DND-41 (cell line): ENCODE measurements at regions not wholly inside any gene's neighbourhood (a gene's known extent, or its start where the extent isn't known, plus 50 kb on each side); places are given as distances from the start of the nearest gene placed in this dataset.

Experiments
- EZH2 ChIP-seq: IDR thresholded peaks from 3 replicates; pipeline ENCODE4 v1.6.1; 2012; ENCODE audit warnings: borderline replicate concordance, low read depth, mild to moderate bottlenecking, moderate library complexity, low read length, inconsistent platforms; ENCODE audit not compliant: severe bottlenecking
- TF ChIP-seq, protein P1 (sequence below): IDR thresholded peaks from 2 replicates; pipeline ENCODE4 v1.5.1; 2012; ENCODE audit warnings: borderline replicate concordance, low read length, moderate library complexity, mild to moderate bottlenecking; ENCODE audit not compliant: poor library complexity, severe bottlenecking; ENCODE audit errors: extremely low read depth

DNA sequence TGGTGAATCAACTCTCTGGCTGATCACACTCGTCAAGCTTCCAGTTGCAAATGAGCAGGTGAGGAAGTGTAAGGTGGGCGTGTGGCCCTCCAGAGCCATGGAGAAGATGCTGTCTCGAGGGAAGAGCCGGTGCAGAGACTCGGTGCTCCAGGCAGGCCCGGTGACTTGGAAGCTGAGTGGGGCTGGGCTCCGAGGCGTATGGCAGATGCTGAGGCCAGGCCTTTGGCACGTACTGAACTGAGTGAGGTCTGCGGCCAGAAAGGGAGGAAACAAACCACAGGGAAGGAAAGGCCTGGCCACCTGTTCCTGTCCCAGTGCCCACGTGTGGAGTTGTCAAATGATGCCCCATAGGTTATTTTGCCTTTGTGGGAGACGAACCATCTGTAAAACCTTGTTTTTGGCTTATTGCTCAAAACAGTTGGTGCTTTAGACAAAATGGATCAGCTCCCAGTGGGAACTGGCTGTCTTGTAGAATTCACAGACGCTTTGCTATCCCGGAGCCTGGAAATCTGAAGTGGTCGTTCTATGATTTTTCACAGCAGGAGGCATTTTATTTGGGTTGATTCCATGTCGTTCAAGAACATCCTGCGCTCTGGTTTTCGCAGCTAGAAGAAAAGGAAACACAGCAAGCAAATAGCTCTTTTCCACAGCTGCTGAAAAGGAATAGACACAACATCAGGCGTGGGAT, 117.5 kb upstream of the TMEM18 start:
- TF ChIP-seq, protein P1, sequence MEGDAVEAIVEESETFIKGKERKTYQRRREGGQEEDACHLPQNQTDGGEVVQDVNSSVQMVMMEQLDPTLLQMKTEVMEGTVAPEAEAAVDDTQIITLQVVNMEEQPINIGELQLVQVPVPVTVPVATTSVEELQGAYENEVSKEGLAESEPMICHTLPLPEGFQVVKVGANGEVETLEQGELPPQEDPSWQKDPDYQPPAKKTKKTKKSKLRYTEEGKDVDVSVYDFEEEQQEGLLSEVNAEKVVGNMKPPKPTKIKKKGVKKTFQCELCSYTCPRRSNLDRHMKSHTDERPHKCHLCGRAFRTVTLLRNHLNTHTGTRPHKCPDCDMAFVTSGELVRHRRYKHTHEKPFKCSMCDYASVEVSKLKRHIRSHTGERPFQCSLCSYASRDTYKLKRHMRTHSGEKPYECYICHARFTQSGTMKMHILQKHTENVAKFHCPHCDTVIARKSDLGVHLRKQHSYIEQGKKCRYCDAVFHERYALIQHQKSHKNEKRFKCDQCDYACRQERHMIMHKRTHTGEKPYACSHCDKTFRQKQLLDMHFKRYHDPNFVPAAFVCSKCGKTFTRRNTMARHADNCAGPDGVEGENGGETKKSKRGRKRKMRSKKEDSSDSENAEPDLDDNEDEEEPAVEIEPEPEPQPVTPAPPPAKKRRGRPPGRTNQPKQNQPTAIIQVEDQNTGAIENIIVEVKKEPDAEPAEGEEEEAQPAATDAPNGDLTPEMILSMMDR: no peak
- TF ChIP-seq EZH2: no peak
